MM.1S (cell line): ENCODE measurements at regions not wholly inside any gene's neighbourhood (a gene's known extent, or its start where the extent isn't known, plus 50 kb on each side); places are given as distances from the start of the nearest gene placed in this dataset.
"Not testable (repeated sequence)": the region's sequence is repeated elsewhere in the genome, so short reads cannot be mapped to it uniquely, and the experiment has no call there.

Source experiments
- EZH2 ChIP-seq: fragments of 300-600 bp; sonication (generic); optimal IDR thresholded peaks from 2 replicates; pipeline ENCODE3; 2017; ENCODE audit warnings: low read depth, mild to moderate bottlenecking, antibody characterized with exemption, low read length, mixed read lengths
- EZH2phosphoT487 ChIP-seq: fragments of 300-600 bp; sonication (generic); IDR thresholded peaks from 2 replicates; pipeline ENCODE4 v1.6.1; 2018; ENCODE audit warnings: antibody characterized with exemption, low read length
- TF ChIP-seq, protein P1 (sequence below): fragments of 300-600 bp; sonication (generic); IDR thresholded peaks from 2 replicates; pipeline ENCODE4 v1.5.1; 2016; ENCODE audit warnings: antibody characterized with exemption, low read length, mixed read lengths

DNA sequence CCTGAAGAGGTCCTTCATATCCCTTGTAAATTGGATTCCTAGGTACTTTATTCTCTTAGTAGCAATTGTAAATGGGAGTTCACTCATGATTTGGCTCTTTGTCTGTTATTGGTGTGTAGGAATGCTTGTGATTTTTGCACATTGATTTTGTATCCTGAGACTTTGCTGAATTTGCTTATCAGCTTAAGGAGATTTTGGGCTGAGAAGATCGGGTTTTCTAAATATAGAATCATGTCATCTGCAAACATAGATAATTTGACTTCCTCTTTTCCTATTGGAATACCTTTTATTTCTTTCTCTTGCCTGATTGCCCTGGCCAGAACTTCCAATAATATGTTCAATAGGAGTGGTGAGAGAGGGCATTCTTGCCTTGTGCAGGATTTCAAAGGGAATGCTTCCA lies 191.9 kb downstream of the PRELID2 start:
- TF ChIP-seq, protein P1, sequence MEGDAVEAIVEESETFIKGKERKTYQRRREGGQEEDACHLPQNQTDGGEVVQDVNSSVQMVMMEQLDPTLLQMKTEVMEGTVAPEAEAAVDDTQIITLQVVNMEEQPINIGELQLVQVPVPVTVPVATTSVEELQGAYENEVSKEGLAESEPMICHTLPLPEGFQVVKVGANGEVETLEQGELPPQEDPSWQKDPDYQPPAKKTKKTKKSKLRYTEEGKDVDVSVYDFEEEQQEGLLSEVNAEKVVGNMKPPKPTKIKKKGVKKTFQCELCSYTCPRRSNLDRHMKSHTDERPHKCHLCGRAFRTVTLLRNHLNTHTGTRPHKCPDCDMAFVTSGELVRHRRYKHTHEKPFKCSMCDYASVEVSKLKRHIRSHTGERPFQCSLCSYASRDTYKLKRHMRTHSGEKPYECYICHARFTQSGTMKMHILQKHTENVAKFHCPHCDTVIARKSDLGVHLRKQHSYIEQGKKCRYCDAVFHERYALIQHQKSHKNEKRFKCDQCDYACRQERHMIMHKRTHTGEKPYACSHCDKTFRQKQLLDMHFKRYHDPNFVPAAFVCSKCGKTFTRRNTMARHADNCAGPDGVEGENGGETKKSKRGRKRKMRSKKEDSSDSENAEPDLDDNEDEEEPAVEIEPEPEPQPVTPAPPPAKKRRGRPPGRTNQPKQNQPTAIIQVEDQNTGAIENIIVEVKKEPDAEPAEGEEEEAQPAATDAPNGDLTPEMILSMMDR, result not testable (repeated sequence)
- not testable (repeated sequence) for TF ChIP-seq EZH2phosphoT487, EZH2
